ENCODE measurements at regions not wholly inside any gene's neighbourhood (a gene's known extent, or its start where the extent isn't known, plus 50 kb on each side); places are given as distances from the start of the nearest gene placed in this dataset.
"Not testable (repeated sequence)": the region's sequence is repeated elsewhere in the genome, so short reads cannot be mapped to it uniquely, and the experiment has no call there.

DNA sequence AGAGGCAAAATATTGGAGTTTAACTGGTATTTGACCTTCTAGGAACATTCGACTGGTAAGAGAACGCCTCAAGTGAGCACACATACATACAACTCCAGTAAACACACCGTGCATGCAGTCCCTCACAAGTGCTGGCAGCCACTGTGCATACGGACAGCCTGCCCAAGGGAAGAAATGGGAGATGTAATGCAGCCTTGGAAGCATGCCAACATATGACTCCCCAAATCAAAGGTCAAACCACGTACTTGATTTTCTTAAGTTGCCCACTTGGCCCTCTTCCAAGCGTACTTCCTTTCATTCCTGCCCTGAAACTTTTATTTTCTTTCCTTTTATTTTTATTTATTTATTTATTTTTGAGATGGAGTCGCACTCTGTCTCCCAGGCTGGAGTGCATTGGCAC is 206.6 kb downstream of the SPRY1 start:
- POLR2A ChIA-PET = no interaction called here
- CTCF ChIA-PET = no interaction called here
- DNase-seq (ENCODE audit: extremely low spot score) = no peak
- TF ChIP-seq L3MBTL2 (conservative IDR thresholded peaks at IDR 0.05) = no peak
- no peak for TF ChIP-seq FOXA1 (IDR thresholded peaks at IDR 0.05)
- TF ChIP-seq ZNF384 (IDR thresholded peaks at IDR 0.05) = no peak
- no peak for TF ChIP-seq ELF4 (IDR thresholded peaks at IDR 0.05)

DNA sequence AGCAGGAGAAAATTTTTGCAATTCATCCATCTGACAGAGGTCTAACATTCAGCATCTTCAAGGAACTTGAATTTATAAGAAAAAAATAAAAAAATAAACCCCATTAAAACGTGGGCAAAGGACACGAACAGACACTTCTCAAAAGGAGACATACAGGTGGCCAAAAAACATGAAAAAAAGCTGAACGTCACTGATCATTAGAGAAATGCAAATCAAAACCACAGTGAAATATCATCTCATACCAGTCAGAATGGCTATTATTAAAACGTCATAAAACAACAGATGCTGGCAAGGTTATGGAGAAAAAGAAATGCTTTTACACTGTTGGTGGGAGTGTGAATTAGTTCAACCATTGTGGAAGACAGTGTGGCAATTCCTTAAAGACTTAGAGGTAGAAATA is 209.2 kb downstream of the SPRY1 start:
- CTCF ChIA-PET; POLR2A ChIA-PET; DNase-seq (ENCODE audit: extremely low spot score): not testable (repeated sequence)

DNA sequence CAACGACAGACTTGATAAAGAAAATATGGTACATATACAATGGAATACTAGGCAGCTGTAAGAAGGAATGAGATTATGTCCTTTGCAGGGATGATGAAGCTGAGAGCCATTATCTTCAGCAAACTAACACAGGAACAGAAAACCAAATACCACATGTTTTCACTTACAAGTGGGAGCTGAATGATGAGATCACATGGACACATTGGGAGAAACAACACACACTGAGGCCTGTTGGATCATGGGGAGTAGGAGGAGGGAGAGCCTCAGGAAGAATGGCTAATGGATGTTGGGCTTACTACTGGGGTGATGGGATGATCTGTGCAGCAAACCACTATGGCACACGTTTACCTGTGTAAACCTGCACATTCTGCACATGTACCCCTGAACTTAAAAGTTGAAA is 209.7 kb downstream of the SPRY1 start:
- POLR2A ChIA-PET = interaction anchor here (0.8 kb wide), 1 partner anchor 18 kb away, joined by 3 read pairs; no protein-coding TSS in a partner anchor
- CTCF ChIA-PET = no interaction called here
- DNase-seq (ENCODE audit: extremely low spot score) = no peak
- no peak for TF ChIP-seq ELF4 (IDR thresholded peaks at IDR 0.05)
- no peak for TF ChIP-seq NFRKB (IDR thresholded peaks at IDR 0.05)
- TF ChIP-seq FOXM1 (IDR thresholded peaks at IDR 0.05; ENCODE audit: borderline replicate concordance) = no peak
- TF ChIP-seq SUZ12 (IDR thresholded peaks at IDR 0.05) = no peak
- TF ChIP-seq L3MBTL2 (conservative IDR thresholded peaks at IDR 0.05) = no peak

DNA sequence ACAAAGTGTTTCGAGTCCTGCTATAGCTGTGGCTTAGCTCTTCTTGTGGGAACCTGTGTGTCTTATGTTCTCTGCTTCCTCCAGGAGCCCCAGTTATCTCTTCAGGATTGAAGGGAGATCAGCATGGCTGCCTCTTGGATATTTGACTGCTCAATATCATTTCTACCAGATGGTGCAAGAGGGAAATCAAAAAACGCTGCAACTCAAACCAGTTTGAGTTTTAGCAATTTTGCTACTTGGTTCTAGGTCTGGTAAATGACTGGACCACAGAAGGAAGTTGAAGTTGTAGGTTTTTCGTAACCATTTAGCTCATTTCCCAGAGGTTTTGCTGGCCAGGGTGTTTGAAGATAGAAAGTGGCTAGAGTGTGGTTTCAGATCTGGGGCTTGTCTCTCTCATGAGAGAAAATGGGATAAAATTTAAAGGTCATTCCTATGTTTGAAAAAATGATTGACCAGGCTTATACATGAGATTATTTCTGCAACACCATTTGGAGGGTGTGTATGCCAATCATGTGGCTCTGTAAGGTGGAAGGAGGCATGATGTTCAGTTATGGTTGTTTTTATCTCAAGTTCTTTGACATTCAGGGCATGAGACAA is 210.4 kb downstream of the SPRY1 start:
- CTCF ChIA-PET = no interaction called here
- TF ChIP-seq SP1 (IDR thresholded peaks at IDR 0.05) (no peak), ARNT (IDR thresholded peaks at IDR 0.05) (no peak)
- POLR2A ChIA-PET = interaction anchor here (0.8 kb wide), 1 partner anchor 19 kb away, joined by 3 read pairs; no protein-coding TSS in a partner anchor
- DNase-seq (ENCODE audit: extremely low spot score) = no peak

DNA sequence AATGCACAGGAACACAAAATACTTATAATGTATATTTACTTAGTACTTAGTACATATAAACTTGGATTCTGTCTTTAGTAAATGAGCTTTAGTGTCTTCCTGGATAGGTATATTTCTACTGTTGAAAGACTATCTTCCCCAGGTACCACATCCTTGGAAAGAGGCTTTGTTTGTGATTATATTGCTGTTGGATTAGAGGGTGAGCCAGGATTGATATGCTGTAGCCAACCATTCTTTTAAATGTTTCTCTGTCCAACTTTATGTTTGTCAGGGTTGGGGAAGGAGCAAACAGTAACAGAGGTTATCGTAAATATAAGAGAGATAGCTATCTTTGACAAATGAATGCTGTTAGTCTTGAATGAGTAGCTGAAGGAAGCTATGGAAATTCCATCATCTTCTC is 213.2 kb downstream of the SPRY1 start:
- TF ChIP-seq CTBP1 (IDR thresholded peaks at IDR 0.05; ENCODE audit: borderline replicate concordance) (no peak), HDGF (IDR thresholded peaks at IDR 0.05; ENCODE audit: borderline replicate concordance) (no peak), ZNF384 (IDR thresholded peaks at IDR 0.05) (no peak), FOXA1 (IDR thresholded peaks at IDR 0.05) (no peak), L3MBTL2 (conservative IDR thresholded peaks at IDR 0.05) (no peak), NFRKB (IDR thresholded peaks at IDR 0.05) (no peak), ARNT (IDR thresholded peaks at IDR 0.05) (no peak), FOXK2 (IDR thresholded peaks at IDR 0.05) (no peak), SUZ12 (IDR thresholded peaks at IDR 0.05) (no peak), TARDBP (IDR thresholded peaks at IDR 0.05) (no peak), BHLHE40 (IDR thresholded peaks at IDR 0.05; ENCODE audit: borderline replicate concordance) (no peak)
- ChIA-PET CTCF (no interaction called here), POLR2A (interaction anchor here (1.0 kb wide), 1 partner anchor 9 kb away, joined by 3 read pairs; no protein-coding TSS in a partner anchor)
- no peak for DNase-seq (ENCODE audit: extremely low spot score)

DNA sequence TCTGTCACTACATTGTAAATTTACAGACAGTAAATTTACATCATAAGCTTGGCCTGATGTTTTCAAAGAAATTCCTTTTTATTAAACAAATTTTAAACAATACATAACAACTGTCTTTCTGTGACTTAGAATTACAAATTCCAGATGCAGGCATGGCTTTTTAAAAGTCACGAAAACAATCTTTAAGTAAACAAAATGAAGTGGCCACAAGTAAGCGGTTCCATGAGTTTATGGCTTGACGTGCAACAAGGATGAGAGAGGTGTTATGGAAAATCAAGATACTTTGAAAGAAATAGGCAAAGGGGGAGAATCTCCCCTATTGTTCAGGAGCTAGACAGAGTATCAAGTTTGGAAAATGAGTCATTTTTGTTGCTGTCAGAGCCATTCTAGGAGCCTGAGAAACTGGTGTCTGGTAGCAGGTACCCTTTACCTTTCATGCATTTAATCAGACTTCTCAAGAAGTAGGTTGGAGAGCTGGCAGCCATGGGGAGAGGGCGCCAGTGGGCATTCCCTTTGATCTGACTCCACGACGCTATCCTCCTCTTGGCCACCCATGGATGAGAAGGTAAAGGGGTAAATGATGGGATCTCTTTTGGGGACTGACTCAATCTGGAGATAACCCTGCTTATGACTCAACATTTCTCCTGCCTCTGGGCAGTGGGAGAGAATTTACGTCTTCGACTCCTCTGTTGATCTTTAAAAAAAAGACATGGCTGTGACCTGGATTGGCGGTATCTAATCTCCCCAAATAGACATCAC is 217.2 kb downstream of the SPRY1 start:
- TF ChIP-seq SUZ12 (IDR thresholded peaks at IDR 0.05) = no peak
- no peak for TF ChIP-seq L3MBTL2 (conservative IDR thresholded peaks at IDR 0.05)
- no peak for TF ChIP-seq BHLHE40 (IDR thresholded peaks at IDR 0.05; ENCODE audit: borderline replicate concordance)
- no peak for TF ChIP-seq ELF4 (IDR thresholded peaks at IDR 0.05)
- no peak for TF ChIP-seq FOXM1 (IDR thresholded peaks at IDR 0.05; ENCODE audit: borderline replicate concordance)
- TF ChIP-seq HDGF (IDR thresholded peaks at IDR 0.05; ENCODE audit: borderline replicate concordance) = no peak
- TF ChIP-seq TARDBP (IDR thresholded peaks at IDR 0.05) = no peak
- TF ChIP-seq SP1 (IDR thresholded peaks at IDR 0.05) = no peak
- TF ChIP-seq, protein P1, sequence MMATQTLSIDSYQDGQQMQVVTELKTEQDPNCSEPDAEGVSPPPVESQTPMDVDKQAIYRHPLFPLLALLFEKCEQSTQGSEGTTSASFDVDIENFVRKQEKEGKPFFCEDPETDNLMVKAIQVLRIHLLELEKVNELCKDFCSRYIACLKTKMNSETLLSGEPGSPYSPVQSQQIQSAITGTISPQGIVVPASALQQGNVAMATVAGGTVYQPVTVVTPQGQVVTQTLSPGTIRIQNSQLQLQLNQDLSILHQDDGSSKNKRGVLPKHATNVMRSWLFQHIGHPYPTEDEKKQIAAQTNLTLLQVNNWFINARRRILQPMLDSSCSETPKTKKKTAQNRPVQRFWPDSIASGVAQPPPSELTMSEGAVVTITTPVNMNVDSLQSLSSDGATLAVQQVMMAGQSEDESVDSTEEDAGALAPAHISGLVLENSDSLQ (IDR thresholded peaks at IDR 0.05) = no peak
- no peak for TF ChIP-seq FOXA1 (IDR thresholded peaks at IDR 0.05)
- no peak for TF ChIP-seq ARNT (IDR thresholded peaks at IDR 0.05)
- TF ChIP-seq LEF1 (IDR thresholded peaks at IDR 0.05; ENCODE audit: borderline replicate concordance) = no peak
- TF ChIP-seq CTBP1 (IDR thresholded peaks at IDR 0.05; ENCODE audit: borderline replicate concordance) = no peak
- TF ChIP-seq ZNF384 (IDR thresholded peaks at IDR 0.05) = no peak
- no peak for TF ChIP-seq FOXK2 (IDR thresholded peaks at IDR 0.05)
- no peak for TF ChIP-seq NFRKB (IDR thresholded peaks at IDR 0.05)
- DNase-seq (ENCODE audit: extremely low spot score) = no peak

DNA sequence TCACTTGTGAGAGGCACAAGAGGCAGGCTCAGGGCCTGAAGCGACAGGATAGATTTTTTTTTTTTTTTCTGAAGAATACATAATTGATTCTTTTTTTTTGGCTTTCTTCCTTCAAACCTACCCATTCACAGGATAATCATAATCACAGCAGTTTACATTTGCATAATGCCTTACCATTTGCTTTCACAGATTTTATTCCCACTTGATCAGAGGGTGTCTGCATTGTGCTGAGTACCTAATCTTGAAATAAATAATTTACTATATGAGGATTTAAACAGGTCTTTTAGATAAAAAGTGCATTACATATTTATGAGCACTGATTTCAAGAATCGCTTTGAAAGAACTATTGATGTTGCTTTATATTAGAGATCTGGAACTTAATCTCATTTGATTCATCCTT is 219.3 kb downstream of the SPRY1 start:
- TF ChIP-seq ZNF384 (IDR thresholded peaks at IDR 0.05) (no peak), SUZ12 (IDR thresholded peaks at IDR 0.05) (no peak), FOXM1 (IDR thresholded peaks at IDR 0.05; ENCODE audit: borderline replicate concordance) (no peak), CTBP1 (IDR thresholded peaks at IDR 0.05; ENCODE audit: borderline replicate concordance) (no peak), ARNT (IDR thresholded peaks at IDR 0.05) (no peak), HDGF (IDR thresholded peaks at IDR 0.05; ENCODE audit: borderline replicate concordance) (no peak), FOXA1 (IDR thresholded peaks at IDR 0.05) (no peak), SP1 (IDR thresholded peaks at IDR 0.05) (no peak), TARDBP (IDR thresholded peaks at IDR 0.05) (no peak), ELF4 (IDR thresholded peaks at IDR 0.05) (no peak), NFRKB (IDR thresholded peaks at IDR 0.05) (no peak), BHLHE40 (IDR thresholded peaks at IDR 0.05; ENCODE audit: borderline replicate concordance) (no peak)
- TF ChIP-seq, protein P1 (IDR thresholded peaks at IDR 0.05) = no peak

More for the DNA sequence above, 217.2 kb downstream of the SPRY1 start:
- ChIA-PET CTCF (no interaction called here), POLR2A (no interaction called here)

More for the DNA sequence above, 219.3 kb downstream of the SPRY1 start:
- ChIA-PET POLR2A (no interaction called here), CTCF (no interaction called here)
- DNase-seq (ENCODE audit: extremely low spot score) = no peak
